ENCODE measurements at regions not wholly inside any gene's neighbourhood (a gene's known extent, or its start where the extent isn't known, plus 50 kb on each side); places are given as distances from the start of the nearest gene placed in this dataset.

GRCh38 chr5:92329759-92330158 is 946.6 kb upstream of the ARRDC3 start:
- TF ChIP-seq CTCF (IDR thresholded peaks at IDR 0.05) (no peak), SIN3A (IDR thresholded peaks at IDR 0.05; ENCODE audit: borderline replicate concordance, insufficient read depth, low read depth, low read length) (no peak), POLR2AphosphoS5 (IDR thresholded peaks at IDR 0.05; ENCODE audit: low read depth, low read length) (no peak), TCF7L2 (IDR thresholded peaks at IDR 0.05; ENCODE audit: low read depth, low read length) (no peak), REST (IDR thresholded peaks at IDR 0.05; ENCODE audit: insufficient read depth in 1 of 2, low read depth in 2 of 2, low read length in 1 of 2) (no peak)
- intact Hi-C loops (cut with micrococcal nuclease; ENCODE audit: unreplicated experiment) = no loop called here
- Histone ChIP-seq H3K27ac (ENCODE audit: low read length) (peak overlapping the region; percentile 44; the same call in 1 of the 2 replicates), H3K4me3 (ENCODE audit: low read depth in 2 of 2, low read length in 2 of 2) (no peak overlapping the region), H3K36me3 (ENCODE audit: control insufficient read depth, insufficient read depth, low read length) (no peaks in the 10 kb centered on the region), H3K4me1 (ENCODE audit: control insufficient read depth, insufficient read depth, low read length) (peaks cover 5% of the 10 kb centered on the region; the same call in 1 of the 2 replicates), H3K9me3 (ENCODE audit: control insufficient read depth, insufficient read depth, low read depth, low read length) (peaks cover 5% of the 10 kb centered on the region; the same call in 1 of the 2 replicates), H3K27me3 (ENCODE audit: control insufficient read depth, insufficient read depth, low read length) (no peaks in the 10 kb centered on the region)
- DNase-seq (ENCODE audit: low read depth, low spot score) = no peak
- CTCF ChIA-PET = no interaction called here
- in situ Hi-C loops (cut with HindIII; ENCODE audit: low pct_unique_long_range_greater_than_20kb, low sequenced_read_pairs) = no loop called here
- no peak for ATAC-seq
- POLR2A ChIA-PET = no interaction called here
- no TSS peak for BruUV-seq (replicated peaks)

GRCh38 chr5:92328584-92329259 is 945.6 kb upstream of the ARRDC3 start:
- H3K4me1 ChIP-seq (ENCODE audit: control insufficient read depth, insufficient read depth, low read length) = peaks cover 5% of the 10 kb centered on the region; the same call in 1 of the 2 replicates
- CTCF ChIA-PET = no interaction called here

GRCh38 chr5:92320446-92320845 is 937.3 kb upstream of the ARRDC3 start:
- no TSS peak for BruUV-seq (replicated peaks)
- TF ChIP-seq REST (IDR thresholded peaks at IDR 0.05; ENCODE audit: insufficient read depth in 1 of 2, low read depth in 2 of 2, low read length in 1 of 2) (no peak), CTCF (IDR thresholded peaks at IDR 0.05) (no peak), POLR2AphosphoS5 (IDR thresholded peaks at IDR 0.05; ENCODE audit: low read depth, low read length) (no peak), SIN3A (IDR thresholded peaks at IDR 0.05; ENCODE audit: borderline replicate concordance, insufficient read depth, low read depth, low read length) (no peak), TCF7L2 (IDR thresholded peaks at IDR 0.05; ENCODE audit: low read depth, low read length) (no peak)
- H3K4me1 ChIP-seq (ENCODE audit: control insufficient read depth, insufficient read depth, low read length) = no peaks in the 10 kb centered on the region
- DNase-seq (ENCODE audit: low read depth, low spot score) (no peak), ATAC-seq (no peak)
- in situ Hi-C loops (cut with HindIII; ENCODE audit: low pct_unique_long_range_greater_than_20kb, low sequenced_read_pairs) (no loop called here), intact Hi-C loops (cut with micrococcal nuclease; ENCODE audit: unreplicated experiment) (no loop called here)
- ChIA-PET CTCF (no interaction called here), POLR2A (no interaction called here)
- H3K27ac ChIP-seq (ENCODE audit: low read length) = no peak overlapping the region
- H3K27me3 ChIP-seq (ENCODE audit: control insufficient read depth, insufficient read depth, low read length) = no peaks in the 10 kb centered on the region
- H3K36me3 ChIP-seq (ENCODE audit: control insufficient read depth, insufficient read depth, low read length) = no peaks in the 10 kb centered on the region
- peaks cover 25% of the 10 kb centered on the region for H3K9me3 ChIP-seq (ENCODE audit: control insufficient read depth, insufficient read depth, low read depth, low read length)
- no peak overlapping the region for H3K4me3 ChIP-seq (ENCODE audit: low read depth in 2 of 2, low read length in 2 of 2)

More at GRCh38 chr5:92328584-92329259, 945.6 kb upstream of the ARRDC3 start:
- ATAC-seq = no peak
- in situ Hi-C loops (cut with HindIII; ENCODE audit: low pct_unique_long_range_greater_than_20kb, low sequenced_read_pairs) (no loop called here), intact Hi-C loops (cut with micrococcal nuclease; ENCODE audit: unreplicated experiment) (no loop called here)
- BruUV-seq (replicated peaks) = no TSS peak
- peaks cover 10% of the 10 kb centered on the region; the same call in 1 of the 2 replicates for H3K9me3 ChIP-seq (ENCODE audit: control insufficient read depth, insufficient read depth, low read depth, low read length)
- H3K27ac ChIP-seq (ENCODE audit: low read length) = peak overlapping the region; percentile 67; the same call in 1 of the 2 replicates
- DNase-seq (ENCODE audit: low read depth, low spot score) = no peak
- POLR2A ChIA-PET = no interaction called here
- TF ChIP-seq SIN3A (IDR thresholded peaks at IDR 0.05; ENCODE audit: borderline replicate concordance, insufficient read depth, low read depth, low read length) (no peak), TCF7L2 (IDR thresholded peaks at IDR 0.05; ENCODE audit: low read depth, low read length) (peak; percentile 71), POLR2AphosphoS5 (IDR thresholded peaks at IDR 0.05; ENCODE audit: low read depth, low read length) (no peak)
- no peaks in the 10 kb centered on the region for H3K27me3 ChIP-seq (ENCODE audit: control insufficient read depth, insufficient read depth, low read length)
- no peak overlapping the region for H3K4me3 ChIP-seq (ENCODE audit: low read depth in 2 of 2, low read length in 2 of 2)
- H3K36me3 ChIP-seq (ENCODE audit: control insufficient read depth, insufficient read depth, low read length) = no peaks in the 10 kb centered on the region
